SK-N-MC (cell line): ENCODE measurements at regions not wholly inside any gene's neighbourhood (a gene's known extent, or its start where the extent isn't known, plus 50 kb on each side); places are given as distances from the start of the nearest gene placed in this dataset.

ENCODE experiments used
- EZH2 ChIP-seq: fragments of 200-600 bp; sonication (generic); IDR thresholded peaks from one replicate; pipeline ENCODE4 v1.6.1; 2017; ENCODE audit warnings: antibody characterized with exemption
- POLR2AphosphoS5 ChIP-seq: IDR thresholded peaks from 2 replicates; pipeline ENCODE4 v1.6.1; 2012; ENCODE audit warnings: mild to moderate bottlenecking, low read depth, low read length, borderline replicate concordance

- TF ChIP-seq EZH2 (no peak), POLR2AphosphoS5 (no peak)
These were observed 66.8 kb downstream of the DOP1B start for GRCh38 chr21:36223451-36223850.
